IPS DF 4.7 (cell line): ENCODE measurements at regions not wholly inside any gene's neighbourhood (a gene's known extent, or its start where the extent isn't known, plus 50 kb on each side); places are given as distances from the start of the nearest gene placed in this dataset.
"Not testable (repeated sequence)": the region's sequence is repeated elsewhere in the genome, so short reads cannot be mapped to it uniquely, and the experiment has no call there.

ENCODE experiments used
- DNase-seq: peaks from one replicate; pipeline ENCODE4 v3.0.0-alpha.2; 2013; ENCODE audit warnings: low spot score; ENCODE audit errors: extremely low read depth

DNA sequence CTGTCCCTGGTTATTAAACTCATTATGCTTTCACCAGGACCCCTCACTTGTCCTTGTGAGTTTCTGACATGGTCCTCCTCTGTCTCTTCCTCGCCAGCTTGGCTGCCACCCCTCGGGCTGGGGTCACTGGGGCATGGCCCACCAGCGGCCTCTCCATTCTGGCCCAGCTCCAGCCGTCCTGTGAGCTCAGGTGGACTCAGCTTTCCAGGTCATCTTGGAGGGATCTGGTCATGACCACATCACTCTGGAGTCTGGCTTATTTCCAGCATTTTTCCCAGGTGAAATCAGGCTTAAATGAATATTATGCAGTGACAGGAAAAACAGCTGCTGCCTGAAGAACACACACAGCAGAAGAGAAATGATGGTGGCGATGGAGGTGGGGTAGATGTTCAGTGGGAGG is 224.5 kb downstream of the ADAMTS15 start:
- no peak for DNase-seq

- no peak for DNase-seq
Measured at GRCh38 chr11:130673698-130674097, 225.3 kb downstream of the ADAMTS15 start.

- no peak for DNase-seq
Measured at GRCh38 chr11:130674686-130675308, 226.4 kb downstream of the ADAMTS15 start.

DNA sequence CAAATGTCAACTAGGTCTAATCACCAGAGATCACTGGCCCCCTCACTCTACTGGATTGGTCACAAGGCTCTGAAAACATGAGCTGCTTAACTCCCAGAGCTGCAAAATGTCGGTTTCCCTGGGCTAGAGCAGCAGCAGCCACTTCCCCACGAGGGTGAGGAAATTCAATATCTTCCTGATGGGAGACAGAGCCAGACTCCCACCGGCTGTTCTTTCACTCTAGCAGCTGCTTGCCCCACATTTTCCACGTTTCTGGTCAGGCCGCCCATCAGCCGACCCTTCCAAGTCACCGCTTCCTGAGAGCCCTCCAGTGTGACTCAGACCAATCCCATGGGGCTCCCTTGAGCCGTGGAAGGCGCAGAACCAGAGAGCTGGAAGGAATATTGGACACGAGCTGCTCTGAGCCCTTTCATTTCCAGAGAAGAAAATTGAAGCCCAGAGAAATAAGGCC is 227.0 kb downstream of the ADAMTS15 start:
- no peak for DNase-seq

- no peak for DNase-seq
Measured at GRCh38 chr11:130675917-130676316, 227.5 kb downstream of the ADAMTS15 start.

- DNase-seq: no peak
Measured at GRCh38 chr11:130677486-130678153, 229.2 kb downstream of the ADAMTS15 start.

- no peak for DNase-seq
Measured at GRCh38 chr11:130679247-130679646, 230.8 kb downstream of the ADAMTS15 start.

GRCh38 chr11:130682471-130682870 is 233.8 kb downstream of the SNX19 start:
- DNase-seq: not testable (repeated sequence)

GRCh38 chr11:130689222-130689908 is 226.9 kb downstream of the SNX19 start:
- no peak for DNase-seq

- DNase-seq: no peak
Measured at GRCh38 chr11:130691581-130691980, 224.7 kb downstream of the SNX19 start.

GRCh38 chr11:130692220-130692619 is 224.1 kb downstream of the SNX19 start:
- no peak for DNase-seq

GRCh38 chr11:130693543-130693942 is 222.7 kb downstream of the SNX19 start:
- no peak for DNase-seq

GRCh38 chr11:130694488-130695045 is 221.7 kb downstream of the SNX19 start:
- DNase-seq: no peak

DNA sequence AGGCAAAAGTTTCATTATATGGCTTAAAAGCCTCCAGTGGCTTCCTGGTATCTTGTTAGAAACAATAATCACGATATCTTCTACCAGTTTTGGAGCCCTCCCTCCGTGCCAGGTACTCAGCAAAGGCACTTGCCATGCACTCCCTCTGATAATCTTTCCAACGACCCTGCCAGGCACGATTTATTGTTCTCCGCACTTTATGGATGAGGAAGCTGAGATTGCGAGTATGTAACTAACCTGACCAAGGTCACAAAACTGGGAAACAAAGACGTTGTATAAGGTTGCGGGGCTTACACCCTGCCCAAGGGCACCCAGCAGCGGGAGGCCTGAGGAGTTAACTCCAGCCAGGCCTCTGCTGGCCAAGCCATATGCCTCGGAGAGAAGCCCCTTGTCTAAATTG is 218.1 kb downstream of the SNX19 start:
- no peak for DNase-seq

GRCh38 chr11:130699561-130699960 is 216.7 kb downstream of the SNX19 start:
- no peak for DNase-seq

DNA sequence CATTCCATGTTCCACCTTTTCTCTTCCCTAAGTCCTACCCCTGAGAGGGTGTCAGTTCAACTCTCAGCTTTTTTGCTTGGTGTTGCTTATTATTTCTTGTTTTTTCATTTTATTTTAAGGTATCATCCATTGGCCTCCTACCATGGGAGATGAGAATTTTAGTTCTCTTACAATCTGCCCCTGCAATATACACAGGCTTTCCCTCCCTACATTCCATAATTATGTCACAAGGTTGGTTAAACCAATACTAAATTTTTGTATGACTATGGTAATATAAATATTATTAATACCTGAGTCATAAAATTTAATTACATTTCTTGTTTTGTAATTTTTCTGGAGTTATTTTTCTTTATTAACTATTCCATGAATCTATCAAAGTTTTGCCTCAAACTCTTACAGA is 216.2 kb downstream of the SNX19 start:
- no peak for DNase-seq

- no peak for DNase-seq
Measured at GRCh38 chr11:130703489-130704190, 212.6 kb downstream of the SNX19 start.

GRCh38 chr11:130705670-130706421 is 210.4 kb downstream of the SNX19 start:
- DNase-seq: no peak

- no peak for DNase-seq
Measured at GRCh38 chr11:130706572-130706971, 209.7 kb downstream of the SNX19 start.

GRCh38 chr11:130707217-130707616 is 209.1 kb downstream of the SNX19 start:
- no peak for DNase-seq

- DNase-seq: no peak
Measured at GRCh38 chr11:130709531-130709930, 206.7 kb downstream of the SNX19 start.
